ENCODE measurements at regions not wholly inside any gene's neighbourhood (a gene's known extent, or its start where the extent isn't known, plus 50 kb on each side); places are given as distances from the start of the nearest gene placed in this dataset.

- no peak for TF ChIP-seq POLR2A (IDR thresholded peaks at IDR 0.05)
- TF ChIP-seq, protein P1, sequence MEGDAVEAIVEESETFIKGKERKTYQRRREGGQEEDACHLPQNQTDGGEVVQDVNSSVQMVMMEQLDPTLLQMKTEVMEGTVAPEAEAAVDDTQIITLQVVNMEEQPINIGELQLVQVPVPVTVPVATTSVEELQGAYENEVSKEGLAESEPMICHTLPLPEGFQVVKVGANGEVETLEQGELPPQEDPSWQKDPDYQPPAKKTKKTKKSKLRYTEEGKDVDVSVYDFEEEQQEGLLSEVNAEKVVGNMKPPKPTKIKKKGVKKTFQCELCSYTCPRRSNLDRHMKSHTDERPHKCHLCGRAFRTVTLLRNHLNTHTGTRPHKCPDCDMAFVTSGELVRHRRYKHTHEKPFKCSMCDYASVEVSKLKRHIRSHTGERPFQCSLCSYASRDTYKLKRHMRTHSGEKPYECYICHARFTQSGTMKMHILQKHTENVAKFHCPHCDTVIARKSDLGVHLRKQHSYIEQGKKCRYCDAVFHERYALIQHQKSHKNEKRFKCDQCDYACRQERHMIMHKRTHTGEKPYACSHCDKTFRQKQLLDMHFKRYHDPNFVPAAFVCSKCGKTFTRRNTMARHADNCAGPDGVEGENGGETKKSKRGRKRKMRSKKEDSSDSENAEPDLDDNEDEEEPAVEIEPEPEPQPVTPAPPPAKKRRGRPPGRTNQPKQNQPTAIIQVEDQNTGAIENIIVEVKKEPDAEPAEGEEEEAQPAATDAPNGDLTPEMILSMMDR (IDR thresholded peaks at IDR 0.05), result no peak
Observed at GRCh38 chr2:122139739-122140420, 384.4 kb downstream of the TSN start.

Data from Peyer's patch (tissue), 4 donors.